H1 (cell line): ENCODE measurements at regions not wholly inside any gene's neighbourhood (a gene's known extent, or its start where the extent isn't known, plus 50 kb on each side); places are given as distances from the start of the nearest gene placed in this dataset.

Source experiments
- CTCF ChIA-PET: fragments of 300-600 bp; sonication (Branson Sonifier 250); formaldehyde crosslinking; loops from one replicate; lab custom pipeline; 2021; ENCODE audit not compliant: partially characterized antibody; lab: Charles Lee
- POLR2A ChIA-PET: fragments of 300-600 bp; sonication (Branson Sonifier 250); formaldehyde crosslinking; loops from one replicate; lab custom pipeline; 2021; ENCODE audit warnings: inconsistent platforms; ENCODE audit not compliant: partially characterized antibody; lab: Charles Lee
- DNase-seq, 2 experiments: peaks; one replicate each; pipeline versions ENCODE4 v3.0.0 to v3.0.0-alpha.2; 2010 to 2022; ENCODE audit warnings: low spot score in 2 of 2, low read depth in 1 of 2, mixed read lengths in 1 of 2
- FAIRE-seq: peaks from 2 replicates; lab custom pipeline; 2011; peaks lifted over from hg19 to GRCh38; lab: Jason Lieb, UNC
- H2AFZ ChIP-seq: 2 replicates; pipeline ENCODE4 v1.8.1; 2012; ENCODE audit warnings: low read length, inconsistent platforms
- H2AK5ac ChIP-seq: 2 replicates; pipeline ENCODE4 v1.6.1; 2013; ENCODE audit warnings: low read depth, low read length
- H2BK120ac ChIP-seq: replicated peaks from 2 replicates; pipeline ENCODE3; 2013; ENCODE audit warnings: low read depth, low read length, inconsistent platforms
- H2BK12ac ChIP-seq: 2 replicates; pipeline ENCODE4 v1.6.1; 2013; ENCODE audit warnings: low read depth, low read length
- H2BK15ac ChIP-seq: 2 replicates; pipeline ENCODE4 v1.6.1; 2013; ENCODE audit warnings: low read length
- H2BK20ac ChIP-seq: 2 replicates; pipeline ENCODE4 v1.6.1; 2013; ENCODE audit warnings: low read length
- H2BK5ac ChIP-seq: 2 replicates; pipeline ENCODE4 v1.6.1; 2013; ENCODE audit warnings: low read depth, low read length
- H3K14ac ChIP-seq: 2 replicates; pipeline ENCODE4 v1.6.1; 2013; ENCODE audit warnings: inconsistent platforms; ENCODE audit not compliant: insufficient read length
- H3K18ac ChIP-seq: 2 replicates; pipeline ENCODE4 v1.6.1; 2013; ENCODE audit warnings: low read length; ENCODE audit errors: extremely low read depth
- H3K23ac ChIP-seq: 2 replicates; pipeline ENCODE4 v1.6.1; 2013; ENCODE audit warnings: inconsistent platforms; ENCODE audit not compliant: insufficient read length
- H3K23me2 ChIP-seq: 2 replicates; pipeline ENCODE4 v1.6.1; 2013; ENCODE audit warnings: low read depth, low read length
- H3K27ac ChIP-seq: 2 replicates; pipeline ENCODE4 v1.6.1; 2011; ENCODE audit warnings: low read depth, low read length, inconsistent platforms
- H3K27me3 ChIP-seq, 4 experiments: replicated peaks in 1 of 4; 1 replicate in 1 of 4; 2 replicates in 3 of 4; pipeline versions ENCODE4 v1.6.1 to v1.8.1; 2011 to 2013; ENCODE audit warnings: low read length in 3 of 4, mild to moderate bottlenecking in 3 of 4, inconsistent platforms in 2 of 4, mixed read lengths in 2 of 4, moderate library complexity in 1 of 4; ENCODE audit not compliant: control insufficient read depth in 3 of 4, insufficient read depth in 3 of 4; ENCODE audit errors: extremely low read depth in 1 of 4
- H3K36me3 ChIP-seq, 4 experiments: 2 replicates each; pipeline versions ENCODE4 v1.6.1 to v1.8.1; 2011 to 2013; ENCODE audit warnings: mild to moderate bottlenecking in 4 of 4, low read length in 3 of 4, moderate library complexity in 2 of 4, control low read depth in 1 of 4, inconsistent platforms in 1 of 4; ENCODE audit not compliant: insufficient read depth in 4 of 4, control insufficient read depth in 2 of 4
- H3K4ac ChIP-seq: replicated peaks from 2 replicates; pipeline ENCODE3; 2013; ENCODE audit warnings: low read length, low read depth, mixed read lengths, inconsistent platforms; ENCODE audit not compliant: insufficient read length
- H3K4me1 ChIP-seq, 4 experiments: replicated peaks in 1 of 4; 1 replicate in 1 of 4; 2 replicates in 3 of 4; pipeline versions ENCODE4 v1.6.1 to v1.8.1; 2011 to 2013; ENCODE audit warnings: low read length in 3 of 4, inconsistent platforms in 2 of 4, mixed read lengths in 1 of 4; ENCODE audit not compliant: insufficient read depth in 4 of 4, control insufficient read depth in 3 of 4
- H3K4me2 ChIP-seq, 2 experiments: 2 replicates each; pipeline versions ENCODE4 v1.6.1 to v1.8.1; 2011 to 2013; ENCODE audit warnings: low read depth in 2 of 2, low read length in 2 of 2, control low read depth in 1 of 2, inconsistent platforms in 1 of 2, mild to moderate bottlenecking in 1 of 2; ENCODE audit not compliant: insufficient read depth in 1 of 2
- H3K4me3 ChIP-seq, 4 experiments: fragments of 200-600, 300-600 bp in 1 of 4; sonication (generic), shearing (Covaris generic), sonication (Bioruptor Twin) in 1 of 4; 2 replicates each; pipeline versions ENCODE4 v1.5.1 to v1.8.1; 2011 to 2016; ENCODE audit warnings: low read length in 4 of 4, low read depth in 3 of 4, control low read depth in 2 of 4, inconsistent platforms in 2 of 4, mild to moderate bottlenecking in 2 of 4, mixed read lengths in 1 of 4, moderate library complexity in 1 of 4; ENCODE audit not compliant: insufficient read depth in 2 of 4; ENCODE audit errors: extremely low read depth in 1 of 4
- H3K56ac ChIP-seq: replicated peaks from 2 replicates; pipeline ENCODE3; 2013; ENCODE audit warnings: low read depth, mild to moderate bottlenecking, mixed read lengths, low read length, inconsistent platforms; ENCODE audit not compliant: insufficient read length
- H3K79me1 ChIP-seq: 2 replicates; pipeline ENCODE4 v1.6.1; 2013; ENCODE audit warnings: low read depth, low read length, control low read depth
- H3K79me2 ChIP-seq, 2 experiments: 2 replicates each; pipeline versions ENCODE4 v1.6.1 to v1.8.1; 2012 to 2013; ENCODE audit warnings: low read length in 2 of 2, mild to moderate bottlenecking in 2 of 2, inconsistent platforms in 1 of 2; ENCODE audit not compliant: insufficient read depth in 2 of 2, control insufficient read depth in 1 of 2
- H3K9ac ChIP-seq, 4 experiments: replicated peaks in 1 of 4; 1 replicate in 1 of 4; 2 replicates in 3 of 4; pipeline versions ENCODE4 v1.6.1 to v1.8.1; 2011 to 2013; ENCODE audit warnings: low read depth in 3 of 4, low read length in 3 of 4, control low read depth in 2 of 4, mild to moderate bottlenecking in 2 of 4, moderate library complexity in 2 of 4, inconsistent platforms in 1 of 4; ENCODE audit errors: extremely low read depth in 1 of 4
- H3K9me3 ChIP-seq, 2 experiments: 2 replicates each; pipeline versions ENCODE4 v1.6.1 to v1.8.1; 2012 to 2013; ENCODE audit warnings: mild to moderate bottlenecking in 2 of 2, moderate library complexity in 2 of 2, control low read depth in 1 of 2, inconsistent platforms in 1 of 2, low read depth in 1 of 2, low read length in 1 of 2, mixed read lengths in 1 of 2; ENCODE audit not compliant: insufficient read depth in 2 of 2
- H4K20me1 ChIP-seq, 2 experiments: replicated peaks in 1 of 2; 2 replicates each; pipeline versions ENCODE3 to v1.8.1; 2011 to 2013; ENCODE audit warnings: inconsistent platforms in 2 of 2, low read length in 2 of 2, mild to moderate bottlenecking in 1 of 2; ENCODE audit not compliant: insufficient read depth in 2 of 2, control insufficient read depth in 1 of 2
- H4K5ac ChIP-seq: 2 replicates; pipeline ENCODE4 v1.6.1; 2013; ENCODE audit warnings: low read length, low read depth, mixed read lengths, inconsistent platforms; ENCODE audit not compliant: insufficient read length
- H4K8ac ChIP-seq: 2 replicates; pipeline ENCODE4 v1.8.0; 2013; ENCODE audit warnings: mild to moderate bottlenecking, moderate library complexity, low read length, inconsistent platforms; ENCODE audit not compliant: insufficient read depth; ENCODE audit errors: extremely low read depth
- H4K91ac ChIP-seq: replicated peaks from 2 replicates; pipeline ENCODE3; 2013; ENCODE audit warnings: low read length, mixed read lengths, inconsistent platforms; ENCODE audit not compliant: insufficient read length
- BCL11A ChIP-seq, 2 experiments: IDR thresholded peaks; one replicate each; pipeline ENCODE4 v1.6.1; 2011; ENCODE audit warnings: low read depth in 2 of 2, low read length in 2 of 2, mild to moderate bottlenecking in 2 of 2
- EGR1 ChIP-seq: IDR thresholded peaks from 2 replicates; pipeline ENCODE4 v1.6.1; 2011; ENCODE audit warnings: low read depth, low read length, borderline replicate concordance
- HDAC6 ChIP-seq: IDR thresholded peaks from one replicate; pipeline ENCODE4 v1.7.1; 2012; ENCODE audit warnings: low read depth, mild to moderate bottlenecking, inconsistent platforms, low read length, moderate library complexity
- KDM4A ChIP-seq: IDR thresholded peaks from one replicate; pipeline ENCODE4 v1.7.1; 2012; ENCODE audit warnings: low read depth, mild to moderate bottlenecking, moderate library complexity, low read length, inconsistent platforms; ENCODE audit not compliant: severe bottlenecking
- POLR2A ChIP-seq, 2 experiments: IDR thresholded peaks; 1 replicate in 1 of 2; 2 replicates in 1 of 2; pipeline ENCODE4 v1.6.1; 2011; ENCODE audit warnings: low read depth in 2 of 2, low read length in 2 of 2, mild to moderate bottlenecking in 2 of 2; ENCODE audit errors: control extremely low read depth in 1 of 2
- SP2 ChIP-seq: IDR thresholded peaks from 2 replicates; pipeline ENCODE4 v1.6.1; 2012; ENCODE audit warnings: mild to moderate bottlenecking, low read length, inconsistent platforms
- WGBS, 2 experiments: shearing (Covaris generic) in 1 of 2; methylation state at CpG; one replicate each; pipeline versions ENCODE4 v1.1.6 to v1.1.7; 2013 to 2015; ENCODE audit warnings: low lambda C conversion rate in 2 of 2, mixed read lengths in 2 of 2, inconsistent platforms in 1 of 2, low coverage in 1 of 2, missing lambda C conversion rate in 1 of 2; ENCODE audit not compliant: insufficient replicate concordance in 2 of 2, insufficient coverage in 1 of 2, insufficient read length in 1 of 2; ENCODE audit errors: extremely low coverage in 1 of 2, missing lambda C conversion rate in 1 of 2; 5-methylcytosine and 5-hydroxymethylcytosine counted together

DNA sequence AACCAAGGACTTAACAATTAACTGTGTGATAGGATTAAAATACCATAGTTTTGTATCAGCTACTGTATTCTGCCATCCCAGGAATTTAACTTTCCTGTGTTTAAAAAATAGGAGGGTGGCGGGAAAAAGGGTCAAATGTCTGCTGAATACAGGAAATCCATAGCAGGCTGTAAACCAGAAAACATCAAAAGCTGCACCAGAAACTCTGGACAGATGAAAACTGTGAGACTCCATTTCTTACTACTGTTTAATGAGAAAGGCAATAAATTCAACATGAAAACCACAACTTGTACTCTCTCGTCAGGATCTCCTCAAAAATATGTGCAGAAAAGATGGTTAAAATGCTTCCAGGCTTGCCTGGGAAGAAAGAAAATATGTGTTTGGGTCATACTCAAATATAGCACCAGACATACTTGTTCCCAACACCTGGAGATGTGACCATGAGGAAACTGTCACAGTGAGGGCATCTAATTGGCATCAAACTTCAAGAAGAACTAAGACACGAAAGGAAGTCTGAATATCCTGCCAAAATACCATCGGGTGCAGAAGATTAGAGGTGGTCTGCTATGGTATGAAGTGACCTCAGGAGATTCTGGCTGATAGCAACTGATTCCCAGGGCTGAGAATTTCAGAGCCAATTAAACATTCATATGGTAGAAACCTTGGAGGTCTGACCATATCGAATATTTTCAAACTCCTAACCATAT lies 164.7 kb upstream of the TARS1 start:
- Histone ChIP-seq H2AK5ac (no peak overlapping the region), H2BK120ac (no peak overlapping the region), H4K91ac (no peak overlapping the region), H3K79me2 (no peaks in the 10 kb centered on the region), H2BK20ac (no peak overlapping the region), H3K27me3 (no peaks in the 10 kb centered on the region), H3K4me3 (no peak overlapping the region), H3K79me1 (no peaks in the 10 kb centered on the region), H3K36me3 (no peaks in the 10 kb centered on the region), H3K4ac (no peak overlapping the region), H2AFZ (no peak overlapping the region), H3K18ac (no peak overlapping the region), H3K4me2 (no peak overlapping the region), H3K4me1 (no peaks in the 10 kb centered on the region), H4K5ac (no peak overlapping the region), H3K23me2 (no peaks in the 10 kb centered on the region), H3K9me3 (no peaks in the 10 kb centered on the region), H2BK5ac (no peak overlapping the region), H3K27ac (no peak overlapping the region), H2BK15ac (no peak overlapping the region), H4K8ac (no peak overlapping the region), H4K20me1 (no peaks in the 10 kb centered on the region), H3K9ac (no peak overlapping the region), H3K14ac (no peak overlapping the region), H3K23ac (no peak overlapping the region), H3K56ac (no peak overlapping the region), H2BK12ac (no peak overlapping the region)
- POLR2A ChIA-PET: no interaction called here
- no peak for FAIRE-seq
- CTCF ChIA-PET: no interaction called here
- TF ChIP-seq SP2: no peak
- no peak for TF ChIP-seq POLR2A (IDR thresholded peaks at IDR 0.05; ENCODE audit: control extremely low read depth in 1 of 2, low read depth in 2 of 2, low read length in 2 of 2)
- no peak for TF ChIP-seq HDAC6
- no peak for TF ChIP-seq BCL11A (IDR thresholded peaks at IDR 0.05; ENCODE audit: low read depth in 2 of 2, low read length in 2 of 2)
- no peak for TF ChIP-seq KDM4A
- no peak for TF ChIP-seq EGR1
- WGBS, 2 experiments: 88% methylated on average over 5 of the region's 5 CpGs; no CpG with 5 or more reads in 1 of the 2 experiments
- no peak for DNase-seq
